H9 (cell line): ENCODE measurements at regions not wholly inside any gene's neighbourhood (a gene's known extent, or its start where the extent isn't known, plus 50 kb on each side); places are given as distances from the start of the nearest gene placed in this dataset.

Experiments
- DNase-seq: peaks from one replicate; pipeline ENCODE4 v3.0.0-alpha.2; 2017
- H2AFZ ChIP-seq: one replicate; pipeline ENCODE4 v1.6.1; 2013; ENCODE audit warnings: mild to moderate bottlenecking, low read length, control low read depth, moderate library complexity
- H2AK5ac ChIP-seq: 2 replicates; pipeline ENCODE4 v1.6.1; 2013; ENCODE audit warnings: low read length, control low read depth, mixed read lengths; ENCODE audit not compliant: insufficient read length
- H2BK120ac ChIP-seq: one replicate; pipeline ENCODE4 v1.6.1; 2013; ENCODE audit warnings: low read depth, mild to moderate bottlenecking, low read length, control low read depth, inconsistent platforms; ENCODE audit not compliant: poor library complexity, severe bottlenecking
- H2BK12ac ChIP-seq: 2 replicates; pipeline ENCODE4 v1.6.1; 2013; ENCODE audit warnings: low read length, control low read depth, mixed read lengths, low read depth; ENCODE audit not compliant: insufficient read length
- H2BK15ac ChIP-seq: 2 replicates; pipeline ENCODE4 v1.6.1; 2013; ENCODE audit warnings: low read depth, low read length, control low read depth
- H2BK20ac ChIP-seq: one replicate; pipeline ENCODE4 v1.6.1; 2013; ENCODE audit warnings: low read depth, mild to moderate bottlenecking, low read length, control low read depth, inconsistent platforms; ENCODE audit not compliant: poor library complexity, severe bottlenecking
- H2BK5ac ChIP-seq: 2 replicates; pipeline ENCODE4 v1.6.1; 2013; ENCODE audit warnings: low read length, control low read depth, mixed read lengths; ENCODE audit not compliant: insufficient read length
- H3K14ac ChIP-seq: 2 replicates; pipeline ENCODE4 v1.6.1; 2013; ENCODE audit warnings: low read length, control low read depth; ENCODE audit not compliant: insufficient read depth
- H3K18ac ChIP-seq: 2 replicates; pipeline ENCODE4 v1.6.1; 2013; ENCODE audit warnings: low read depth, mild to moderate bottlenecking, mixed read lengths, low read length, control low read depth; ENCODE audit not compliant: insufficient read length
- H3K23ac ChIP-seq: 2 replicates; pipeline ENCODE4 v1.6.1; 2013; ENCODE audit warnings: low read length, control low read depth, mixed read lengths, low read depth; ENCODE audit not compliant: insufficient read length
- H3K23me2 ChIP-seq: 2 replicates; pipeline ENCODE4 v1.6.1; 2013; ENCODE audit warnings: low read depth, mild to moderate bottlenecking, mixed read lengths, low read length, control low read depth; ENCODE audit not compliant: insufficient read length, poor library complexity, severe bottlenecking
- H3K27ac ChIP-seq: 2 replicates; pipeline ENCODE4 v1.5.1; 2013; ENCODE audit warnings: low read length, control low read depth, mixed read lengths, low read depth; ENCODE audit not compliant: insufficient read length
- H3K27me3 ChIP-seq: 2 replicates; pipeline ENCODE4 v1.6.1; 2013; ENCODE audit warnings: low read length, control low read depth, inconsistent platforms; ENCODE audit not compliant: insufficient read depth
- H3K4ac ChIP-seq: 2 replicates; pipeline ENCODE4 v1.6.1; 2013; ENCODE audit warnings: low read depth, mild to moderate bottlenecking, control low read depth, inconsistent platforms, low read length, moderate library complexity
- H3K4me1 ChIP-seq: 2 replicates; pipeline ENCODE4 v1.6.1; 2013; ENCODE audit warnings: low read length, control low read depth, inconsistent platforms; ENCODE audit not compliant: insufficient read depth
- H3K4me2 ChIP-seq: 2 replicates; pipeline ENCODE4 v1.6.1; 2013; ENCODE audit warnings: low read length, control low read depth, mixed read lengths; ENCODE audit not compliant: insufficient read length, insufficient read depth
- H3K56ac ChIP-seq: 2 replicates; pipeline ENCODE4 v1.6.1; 2013; ENCODE audit warnings: low read depth, mild to moderate bottlenecking, mixed read lengths, low read length, control low read depth; ENCODE audit not compliant: insufficient read length
- H3K79me1 ChIP-seq: 2 replicates; pipeline ENCODE4 v1.6.1; 2013; ENCODE audit warnings: low read depth, mild to moderate bottlenecking, moderate library complexity, low read length, control low read depth, inconsistent platforms; ENCODE audit not compliant: insufficient read depth, poor library complexity, severe bottlenecking
- H3K79me2 ChIP-seq: 2 replicates; pipeline ENCODE4 v1.6.1; 2013; ENCODE audit warnings: low read length, control low read depth, inconsistent platforms; ENCODE audit not compliant: insufficient read depth
- H3K9ac ChIP-seq: 2 replicates; pipeline ENCODE4 v1.6.1; 2013; ENCODE audit warnings: low read length, control low read depth, mixed read lengths; ENCODE audit not compliant: insufficient read length; ENCODE audit errors: extremely low read depth
- H3K9me3 ChIP-seq: one replicate; pipeline ENCODE4 v1.6.1; 2013; ENCODE audit warnings: low read depth, low read length, inconsistent platforms; ENCODE audit not compliant: control insufficient read depth
- H3T11ph ChIP-seq: one replicate; pipeline ENCODE4 v1.6.1; 2013; ENCODE audit warnings: mild to moderate bottlenecking, low read length, control low read depth, inconsistent platforms
- H4K20me1 ChIP-seq: one replicate; pipeline ENCODE4 v1.6.1; 2013; ENCODE audit not compliant: control insufficient read depth, insufficient read length, insufficient read depth
- H4K5ac ChIP-seq: 2 replicates; pipeline ENCODE4 v1.6.1; 2013; ENCODE audit warnings: low read depth, mild to moderate bottlenecking, mixed read lengths, low read length, control low read depth; ENCODE audit not compliant: insufficient read length
- H4K8ac ChIP-seq: replicated peaks from 2 replicates; pipeline ENCODE4 v1.6.1; 2013; ENCODE audit warnings: low read length, control low read depth, mixed read lengths, low read depth; ENCODE audit not compliant: insufficient read length
- H4K91ac ChIP-seq: 2 replicates; pipeline ENCODE4 v1.6.1; 2013; ENCODE audit warnings: low read depth, mild to moderate bottlenecking, moderate library complexity, mixed read lengths, low read length, control low read depth; ENCODE audit not compliant: insufficient read length
- H3K27ac Mint-ChIP-seq, 3 experiments: 2 replicates in 2 of 3; 3 replicates in 1 of 3; pipeline ENCODE4 v1.8.0; 2020 to 2021; ENCODE audit warnings: mixed read lengths in 3 of 3, mild to moderate bottlenecking in 1 of 3, moderate library complexity in 1 of 3
- H3K27me3 Mint-ChIP-seq: 2 replicates; pipeline ENCODE4 v1.8.0; 2021; ENCODE audit warnings: low read depth, mild to moderate bottlenecking, moderate library complexity, mixed read lengths
- H3K36me3 Mint-ChIP-seq, 3 experiments: 2 replicates in 2 of 3; 3 replicates in 1 of 3; pipeline ENCODE4 v1.8.0; 2020 to 2021; ENCODE audit warnings: low read depth in 3 of 3, mixed read lengths in 3 of 3; ENCODE audit not compliant: insufficient read depth in 1 of 3
- H3K4me1 Mint-ChIP-seq, 2 experiments: 2 replicates each; pipeline ENCODE4 v1.8.0; 2020; ENCODE audit warnings: mixed read lengths in 2 of 2
- H3K4me3 Mint-ChIP-seq, 2 experiments: 2 replicates in 1 of 2; 3 replicates in 1 of 2; pipeline ENCODE4 v1.8.0; 2020 to 2021; ENCODE audit warnings: mild to moderate bottlenecking in 2 of 2, mixed read lengths in 2 of 2, moderate library complexity in 1 of 2
- H3K9me3 Mint-ChIP-seq, 2 experiments: 2 replicates in 1 of 2; 3 replicates in 1 of 2; pipeline ENCODE4 v1.8.0; 2020; ENCODE audit warnings: mild to moderate bottlenecking in 2 of 2, mixed read lengths in 2 of 2, moderate library complexity in 1 of 2
- CTCF ChIP-seq: fragments of 200-600 bp; sonication (generic); conservative IDR thresholded peaks from 3 replicates; pipeline ENCODE4 v1.8.0; 2021; ENCODE audit warnings: antibody characterized with exemption, mild to moderate bottlenecking
- WGBS: extraction: QIAGEN DNeasy Blood & Tissue Kit; methylation state at CpG from one replicate; pipeline ENCODE4 v1.1.7; 2013; ENCODE audit warnings: missing lambda C conversion rate, low lambda C conversion rate, mixed read lengths; ENCODE audit not compliant: insufficient read length; ENCODE audit errors: extremely low coverage; 5-methylcytosine and 5-hydroxymethylcytosine counted together

- no CpG with 5 or more reads among the region's 6 CpGs for WGBS
- Histone ChIP-seq H4K8ac (no peak overlapping the region), H3K56ac (no peak overlapping the region), H2AFZ (no peak overlapping the region), H4K20me1 (no peaks in the 10 kb centered on the region), H4K5ac (no peak overlapping the region), H4K91ac (no peak overlapping the region), H2AK5ac (no peak overlapping the region), H3K4ac (no peak overlapping the region), H3K23ac (no peak overlapping the region), H2BK20ac (no peak overlapping the region), H3K4me1 (no peaks in the 10 kb centered on the region), H3K23me2 (no peaks in the 10 kb centered on the region), H3K79me1 (no peaks in the 10 kb centered on the region), H3T11ph (no peak overlapping the region), H2BK5ac (no peak overlapping the region), H3K14ac (no peak overlapping the region), H3K9ac (no peak overlapping the region), H3K27me3 (no peaks in the 10 kb centered on the region), H2BK120ac (no peak overlapping the region), H3K9me3 (no peaks in the 10 kb centered on the region), H3K18ac (peak overlapping the region; percentile 69), H2BK12ac (no peak overlapping the region), H3K4me2 (no peak overlapping the region), H3K27ac (no peak overlapping the region), H2BK15ac (no peak overlapping the region), H3K79me2 (no peaks in the 10 kb centered on the region)
- Mint-ChIP-seq H3K4me3 (no peak overlapping the region), H3K9me3 (peaks cover 0 to 2% of the 10 kb centered on the region in 2 experiments; a peak in 2 of 5 replicates), H3K4me1 (peaks cover 12 to 14% of the 10 kb centered on the region in 2 experiments), H3K36me3 (no peaks in the 10 kb centered on the region; a peak in 1 of 7 replicates), H3K27ac (no peak overlapping the region), H3K27me3 (peaks cover 10% of the 10 kb centered on the region)
- TF ChIP-seq CTCF, result no peak
- no peak for DNase-seq
Measured at GRCh38 chr22:47769652-47770051, 1007.2 kb downstream of the TBC1D22A start.
